ENCODE measurements at regions not wholly inside any gene's neighbourhood (a gene's known extent, or its start where the extent isn't known, plus 50 kb on each side); places are given as distances from the start of the nearest gene placed in this dataset.

- no peaks in the 10 kb centered on the region for H3K4me1 ChIP-seq
- no peak overlapping the region for H3K4me3 ChIP-seq (ENCODE audit: low read depth, low read length)
- H3K27me3 ChIP-seq (replicated peaks; ENCODE audit: control insufficient read depth, insufficient read depth, low read length) = no peaks in the 10 kb centered on the region
- DNase-seq = no peak
- H3K9me3 ChIP-seq = no peaks in the 10 kb centered on the region
- no peak overlapping the region for H3K27ac Mint-ChIP-seq (ENCODE audit: unreplicated experiment)
- TF ChIP-seq, protein P1, sequence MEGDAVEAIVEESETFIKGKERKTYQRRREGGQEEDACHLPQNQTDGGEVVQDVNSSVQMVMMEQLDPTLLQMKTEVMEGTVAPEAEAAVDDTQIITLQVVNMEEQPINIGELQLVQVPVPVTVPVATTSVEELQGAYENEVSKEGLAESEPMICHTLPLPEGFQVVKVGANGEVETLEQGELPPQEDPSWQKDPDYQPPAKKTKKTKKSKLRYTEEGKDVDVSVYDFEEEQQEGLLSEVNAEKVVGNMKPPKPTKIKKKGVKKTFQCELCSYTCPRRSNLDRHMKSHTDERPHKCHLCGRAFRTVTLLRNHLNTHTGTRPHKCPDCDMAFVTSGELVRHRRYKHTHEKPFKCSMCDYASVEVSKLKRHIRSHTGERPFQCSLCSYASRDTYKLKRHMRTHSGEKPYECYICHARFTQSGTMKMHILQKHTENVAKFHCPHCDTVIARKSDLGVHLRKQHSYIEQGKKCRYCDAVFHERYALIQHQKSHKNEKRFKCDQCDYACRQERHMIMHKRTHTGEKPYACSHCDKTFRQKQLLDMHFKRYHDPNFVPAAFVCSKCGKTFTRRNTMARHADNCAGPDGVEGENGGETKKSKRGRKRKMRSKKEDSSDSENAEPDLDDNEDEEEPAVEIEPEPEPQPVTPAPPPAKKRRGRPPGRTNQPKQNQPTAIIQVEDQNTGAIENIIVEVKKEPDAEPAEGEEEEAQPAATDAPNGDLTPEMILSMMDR (IDR thresholded peaks at IDR 0.05; ENCODE audit: insufficient read depth in 1 of 2, low read depth in 1 of 2, low read length in 1 of 2, severe bottlenecking in 1 of 2, unreplicated experiment in 1 of 2) = no peak
- H3K9me3 Mint-ChIP-seq (ENCODE audit: unreplicated experiment) = peaks cover 18% of the 10 kb centered on the region
- H3K4me1 Mint-ChIP-seq (ENCODE audit: low read depth, unreplicated experiment) = no peaks in the 10 kb centered on the region
- H3K36me3 Mint-ChIP-seq (ENCODE audit: insufficient read depth, unreplicated experiment) = no peaks in the 10 kb centered on the region
- no peak overlapping the region for H3K4me3 Mint-ChIP-seq (ENCODE audit: unreplicated experiment)
- intact Hi-C loops (cut with micrococcal nuclease; ENCODE audit: unreplicated experiment) = no loop called here
- H3K27me3 Mint-ChIP-seq (ENCODE audit: insufficient read depth, unreplicated experiment) = no peaks in the 10 kb centered on the region
- no TSS peak for BruUV-seq (replicated peaks)
- ChIA-PET CTCF (no interaction called here), POLR2A (no interaction called here)
- no peaks in the 10 kb centered on the region for H3K36me3 ChIP-seq (ENCODE audit: control insufficient read depth, insufficient read depth, low read length)
Measured at GRCh38 chr6:84560436-84561390, 203.7 kb downstream of the TBX18 start.

- Mint-ChIP-seq H3K27ac (ENCODE audit: unreplicated experiment) (no peak overlapping the region), H3K36me3 (ENCODE audit: insufficient read depth, unreplicated experiment) (no peaks in the 10 kb centered on the region), H3K9me3 (ENCODE audit: unreplicated experiment) (peaks cover 9% of the 10 kb centered on the region), H3K27me3 (ENCODE audit: insufficient read depth, unreplicated experiment) (no peaks in the 10 kb centered on the region), H3K4me3 (ENCODE audit: unreplicated experiment) (no peak overlapping the region), H3K4me1 (ENCODE audit: low read depth, unreplicated experiment) (peaks cover 8% of the 10 kb centered on the region)
- ChIA-PET POLR2A (no interaction called here), CTCF (no interaction called here)
- no TSS peak for BruUV-seq (replicated peaks)
- no peaks in the 10 kb centered on the region for H3K36me3 ChIP-seq (ENCODE audit: control insufficient read depth, insufficient read depth, low read length)
- H3K27me3 ChIP-seq (replicated peaks; ENCODE audit: control insufficient read depth, insufficient read depth, low read length) = no peaks in the 10 kb centered on the region
- H3K4me3 ChIP-seq (ENCODE audit: low read depth, low read length) = no peak overlapping the region
- H3K9me3 ChIP-seq = no peaks in the 10 kb centered on the region
- DNase-seq = no peak
- TF ChIP-seq, protein P1 (IDR thresholded peaks at IDR 0.05; ENCODE audit: insufficient read depth in 1 of 2, low read depth in 1 of 2, low read length in 1 of 2, severe bottlenecking in 1 of 2, unreplicated experiment in 1 of 2) = no peak
- no peaks in the 10 kb centered on the region for H3K4me1 ChIP-seq
- intact Hi-C loops (cut with micrococcal nuclease; ENCODE audit: unreplicated experiment) = no loop called here
Measured at GRCh38 chr6:84556541-84557335, 207.7 kb downstream of the TBX18 start.

GRCh38 chr6:84554706-84555105 lies 209.7 kb downstream of the TBX18 start:
- Mint-ChIP-seq H3K4me3 (ENCODE audit: unreplicated experiment) (no peak overlapping the region), H3K27me3 (ENCODE audit: insufficient read depth, unreplicated experiment) (no peaks in the 10 kb centered on the region), H3K27ac (ENCODE audit: unreplicated experiment) (no peak overlapping the region), H3K36me3 (ENCODE audit: insufficient read depth, unreplicated experiment) (no peaks in the 10 kb centered on the region), H3K9me3 (ENCODE audit: unreplicated experiment) (peaks cover 16% of the 10 kb centered on the region), H3K4me1 (ENCODE audit: low read depth, unreplicated experiment) (peaks cover 8% of the 10 kb centered on the region)
- POLR2A ChIA-PET = no interaction called here
- Histone ChIP-seq H3K36me3 (ENCODE audit: control insufficient read depth, insufficient read depth, low read length) (no peaks in the 10 kb centered on the region), H3K4me3 (ENCODE audit: low read depth, low read length) (no peak overlapping the region), H3K9me3 (no peaks in the 10 kb centered on the region), H3K4me1 (no peaks in the 10 kb centered on the region), H3K27me3 (replicated peaks; ENCODE audit: control insufficient read depth, insufficient read depth, low read length) (no peaks in the 10 kb centered on the region)
- CTCF ChIA-PET = no interaction called here
- intact Hi-C loops (cut with micrococcal nuclease; ENCODE audit: unreplicated experiment) = loop anchor here (5.0 kb wide), 1 partner anchor 127 kb away; no protein-coding TSS in a partner anchor
- DNase-seq = no peak
- TF ChIP-seq, protein P1 (IDR thresholded peaks at IDR 0.05; ENCODE audit: insufficient read depth in 1 of 2, low read depth in 1 of 2, low read length in 1 of 2, severe bottlenecking in 1 of 2, unreplicated experiment in 1 of 2) = no peak
- BruUV-seq (replicated peaks) = no TSS peak

Data from Caco-2 (cell line).